ENCODE measurements at regions not wholly inside any gene's neighbourhood (a gene's known extent, or its start where the extent isn't known, plus 50 kb on each side); places are given as distances from the start of the nearest gene placed in this dataset.

DNA sequence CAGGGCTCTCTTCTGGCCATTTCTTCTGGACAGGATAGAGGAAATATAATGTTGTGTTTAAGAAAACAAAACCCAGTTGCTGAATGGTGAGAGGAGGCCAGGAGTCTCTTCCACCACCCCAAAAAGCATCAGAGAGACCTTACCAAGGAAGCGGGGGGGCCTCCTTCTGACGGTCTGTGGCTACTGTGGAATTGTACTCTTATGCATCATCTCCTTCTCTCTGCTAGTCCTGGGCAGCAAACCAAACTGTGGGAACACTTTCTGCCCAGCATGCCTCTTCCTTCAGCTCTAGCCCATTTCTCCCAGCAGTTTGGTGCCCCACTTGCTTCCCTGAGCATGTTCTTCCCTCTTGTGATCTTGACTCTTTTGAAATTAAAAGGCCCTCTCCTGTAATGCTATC is 157.7 kb downstream of the HHIPL2 start:
- no peak for DNase-seq
- no peaks in the 10 kb centered on the region for H3K9me3 ChIP-seq
- TF ChIP-seq, protein P1, sequence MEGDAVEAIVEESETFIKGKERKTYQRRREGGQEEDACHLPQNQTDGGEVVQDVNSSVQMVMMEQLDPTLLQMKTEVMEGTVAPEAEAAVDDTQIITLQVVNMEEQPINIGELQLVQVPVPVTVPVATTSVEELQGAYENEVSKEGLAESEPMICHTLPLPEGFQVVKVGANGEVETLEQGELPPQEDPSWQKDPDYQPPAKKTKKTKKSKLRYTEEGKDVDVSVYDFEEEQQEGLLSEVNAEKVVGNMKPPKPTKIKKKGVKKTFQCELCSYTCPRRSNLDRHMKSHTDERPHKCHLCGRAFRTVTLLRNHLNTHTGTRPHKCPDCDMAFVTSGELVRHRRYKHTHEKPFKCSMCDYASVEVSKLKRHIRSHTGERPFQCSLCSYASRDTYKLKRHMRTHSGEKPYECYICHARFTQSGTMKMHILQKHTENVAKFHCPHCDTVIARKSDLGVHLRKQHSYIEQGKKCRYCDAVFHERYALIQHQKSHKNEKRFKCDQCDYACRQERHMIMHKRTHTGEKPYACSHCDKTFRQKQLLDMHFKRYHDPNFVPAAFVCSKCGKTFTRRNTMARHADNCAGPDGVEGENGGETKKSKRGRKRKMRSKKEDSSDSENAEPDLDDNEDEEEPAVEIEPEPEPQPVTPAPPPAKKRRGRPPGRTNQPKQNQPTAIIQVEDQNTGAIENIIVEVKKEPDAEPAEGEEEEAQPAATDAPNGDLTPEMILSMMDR (IDR thresholded peaks at IDR 0.05 in 8 of 11, conservative IDR thresholded peaks at IDR 0.05 in 3 of 11): no peak
- no peak for TF ChIP-seq POLR2A (IDR thresholded peaks at IDR 0.05)
- TF ChIP-seq POLR2AphosphoS5 (IDR thresholded peaks at IDR 0.05): no peak
- H3K27ac ChIP-seq: no peak overlapping the region
- H3K4me3 ChIP-seq: no peak overlapping the region
- intact Hi-C loops (cut with DNase I; ENCODE audit: low total_unique reads): no loop called here
- H3K4me1 ChIP-seq: no peaks in the 10 kb centered on the region
- H3K27me3 ChIP-seq (replicated peaks in 1 of 7): no peaks in the 10 kb centered on the region
- no peaks in the 10 kb centered on the region for H3K36me3 ChIP-seq
- WGBS, 5 donors: 86 to 93% (median 88%) methylated on average over 2 of the region's 2 CpGs

DNA sequence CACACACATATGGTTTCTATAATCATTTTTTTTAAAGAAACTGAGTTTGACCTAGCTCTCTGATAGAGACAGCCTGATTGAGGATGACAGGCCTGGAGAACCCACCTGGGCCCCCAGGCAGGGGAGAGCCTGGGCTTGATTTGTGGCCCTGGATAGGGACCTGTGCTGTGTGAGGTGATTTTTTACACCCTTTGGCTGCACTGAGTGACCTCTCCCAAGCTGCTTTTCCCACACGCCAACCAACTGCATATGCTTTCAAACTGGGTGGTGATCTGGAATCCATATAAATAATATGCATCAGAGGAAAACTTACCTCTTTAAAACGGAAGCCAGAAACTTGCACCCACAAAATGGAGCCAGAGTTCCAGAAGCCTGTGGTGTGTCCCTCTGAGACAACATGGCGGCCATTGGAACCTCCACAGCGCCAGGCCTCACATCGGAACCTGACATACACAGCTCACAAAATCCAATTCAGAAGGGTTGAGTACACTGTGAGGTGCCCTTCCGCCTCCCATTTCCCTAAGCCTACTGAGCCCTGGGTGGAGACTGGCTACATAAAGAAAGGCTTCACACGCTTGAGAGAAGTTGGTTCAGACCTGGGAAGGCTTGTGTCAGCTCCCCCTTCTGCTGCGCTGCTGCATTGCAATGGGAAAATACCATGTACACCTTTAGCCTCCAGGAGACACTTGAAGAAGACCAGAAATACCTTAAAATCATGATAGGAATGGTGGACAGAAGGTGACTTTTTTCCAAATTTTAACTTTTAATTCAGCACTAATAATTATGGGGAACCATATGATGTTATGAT is 160.7 kb downstream of the HHIPL2 start:
- 83 to 94% (median 91%) methylated on average over 8 of the region's 8 CpGs for WGBS, 5 donors
- no peaks in the 10 kb centered on the region for H3K4me1 ChIP-seq
- H3K36me3 ChIP-seq: no peaks in the 10 kb centered on the region
- H3K27me3 ChIP-seq (replicated peaks in 1 of 7): no peaks in the 10 kb centered on the region
- H3K4me3 ChIP-seq: no peak overlapping the region
- DNase-seq: no peak
- intact Hi-C loops (cut with DNase I; ENCODE audit: low total_unique reads): no loop called here
- no peak for TF ChIP-seq POLR2A (IDR thresholded peaks at IDR 0.05)
- no peak for TF ChIP-seq POLR2AphosphoS5 (IDR thresholded peaks at IDR 0.05)
- TF ChIP-seq, protein P1 (IDR thresholded peaks at IDR 0.05 in 8 of 11, conservative IDR thresholded peaks at IDR 0.05 in 3 of 11): no peak
- no peaks in the 10 kb centered on the region for H3K9me3 ChIP-seq
- no peak overlapping the region for H3K27ac ChIP-seq

DNA sequence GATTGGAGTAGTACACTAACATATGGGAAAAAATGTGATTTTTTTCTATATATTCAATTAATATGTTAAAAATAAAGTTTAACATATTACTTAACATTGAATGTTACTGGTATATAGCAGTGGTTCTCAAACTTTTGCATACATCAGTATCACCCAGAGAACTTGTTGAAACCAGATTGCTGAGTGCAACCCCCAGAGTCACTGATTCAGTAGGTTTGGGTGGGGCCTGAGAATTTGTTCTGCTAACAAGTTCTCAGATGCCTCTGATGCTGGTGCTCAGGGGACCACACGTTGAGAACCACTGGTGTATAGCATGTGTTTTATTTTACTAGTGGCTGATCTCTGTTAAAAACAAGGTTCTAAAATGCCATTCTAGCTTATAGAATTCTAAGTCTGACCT is 161.9 kb downstream of the HHIPL2 start:
- H3K27ac ChIP-seq: no peak overlapping the region
- no peaks in the 10 kb centered on the region for H3K36me3 ChIP-seq
- no peak for DNase-seq
- TF ChIP-seq POLR2AphosphoS5 (IDR thresholded peaks at IDR 0.05): no peak
- no peak overlapping the region for H3K4me3 ChIP-seq
- intact Hi-C loops (cut with DNase I; ENCODE audit: low total_unique reads): no loop called here
- 62 to 90% (median 79%) methylated on average over 1 of the region's 1 CpG for WGBS, 5 donors
- no peaks in the 10 kb centered on the region for H3K9me3 ChIP-seq
- no peaks in the 10 kb centered on the region for H3K4me1 ChIP-seq
- no peaks in the 10 kb centered on the region for H3K27me3 ChIP-seq (replicated peaks in 1 of 7)

DNA sequence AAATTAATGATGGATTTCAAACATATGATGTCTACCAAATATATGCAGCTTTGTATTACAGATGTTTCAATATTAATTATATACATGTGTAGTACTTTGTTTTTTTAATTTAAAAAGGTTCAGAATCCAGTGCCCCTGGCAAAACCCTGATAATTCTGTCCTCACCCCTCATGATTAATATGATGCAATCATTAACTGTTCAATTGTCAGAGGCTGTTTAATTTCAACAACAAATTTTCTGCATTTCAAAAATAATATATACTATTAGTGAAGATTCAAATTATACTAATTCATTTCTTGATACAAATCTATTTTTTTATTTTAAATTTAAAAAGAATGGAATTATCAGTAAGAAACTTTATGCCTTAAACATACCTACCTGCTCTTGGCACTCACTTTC is 162.6 kb downstream of the HHIPL2 start:
- Histone ChIP-seq H3K4me3 (no peak overlapping the region), H3K27ac (no peak overlapping the region), H3K27me3 (replicated peaks in 1 of 7) (no peaks in the 10 kb centered on the region), H3K4me1 (no peaks in the 10 kb centered on the region), H3K36me3 (no peaks in the 10 kb centered on the region), H3K9me3 (peaks cover 0 to 4% (median 0%) of the 10 kb centered on the region in 8 donors)
- intact Hi-C loops (cut with DNase I; ENCODE audit: low total_unique reads): no loop called here
- DNase-seq: no peak
- TF ChIP-seq, protein P1 (IDR thresholded peaks at IDR 0.05 in 8 of 11, conservative IDR thresholded peaks at IDR 0.05 in 3 of 11): no peak
- no peak for TF ChIP-seq POLR2A (IDR thresholded peaks at IDR 0.05)
